ENCODE measurements at regions not wholly inside any gene's neighbourhood (a gene's known extent, or its start where the extent isn't known, plus 50 kb on each side); places are given as distances from the start of the nearest gene placed in this dataset.
A peak's percentile ranks its signal among the peaks of the same experiment; 100 is the strongest.
"Not testable (repeated sequence)": the region's sequence is repeated elsewhere in the genome, so short reads cannot be mapped to it uniquely, and the experiment has no call there.

GRCh38 chr2:91422102-91422501, 2730.6 kb downstream of the RPIA start:
- in situ Hi-C loops (cut with HindIII; ENCODE audit: low sequenced_read_pairs), result not testable (repeated sequence)

GRCh38 chr2:91427148-91427547, 2735.7 kb downstream of the RPIA start:
- DNase-seq (ENCODE audit: low spot score); in situ Hi-C loops (cut with HindIII; ENCODE audit: low sequenced_read_pairs): not testable (repeated sequence)

More at GRCh38 chr2:91422102-91422501, 2730.6 kb downstream of the RPIA start:
- DNase-seq (ENCODE audit: low spot score), result not testable (repeated sequence)

- in situ Hi-C loops (cut with HindIII; ENCODE audit: low sequenced_read_pairs); DNase-seq (ENCODE audit: low spot score): not testable (repeated sequence)
Observed at GRCh38 chr2:91441932-91442245, 2750.4 kb downstream of the RPIA start.

- no peak for DNase-seq (ENCODE audit: low spot score)
- in situ Hi-C loops (cut with HindIII; ENCODE audit: low sequenced_read_pairs), result no loop called here
Observed at GRCh38 chr2:91442246-91442905, 2750.9 kb downstream of the RPIA start.

GRCh38 chr2:91442906-91443729, 2751.6 kb downstream of the RPIA start:
- DNase-seq (ENCODE audit: low spot score); in situ Hi-C loops (cut with HindIII; ENCODE audit: low sequenced_read_pairs): not testable (repeated sequence)

GRCh38 chr2:91443730-91444115, 2752.2 kb downstream of the RPIA start:
- DNase-seq (ENCODE audit: low spot score); in situ Hi-C loops (cut with HindIII; ENCODE audit: low sequenced_read_pairs): not testable (repeated sequence)

- in situ Hi-C loops (cut with HindIII; ENCODE audit: low sequenced_read_pairs), result not testable (repeated sequence)
Observed at GRCh38 chr2:91445705-91446104, 2754.2 kb downstream of the RPIA start.

GRCh38 chr2:91446489-91446888, 2755.0 kb downstream of the RPIA start:
- in situ Hi-C loops (cut with HindIII; ENCODE audit: low sequenced_read_pairs); DNase-seq (ENCODE audit: low spot score): not testable (repeated sequence)

More at GRCh38 chr2:91445705-91446104, 2754.2 kb downstream of the RPIA start:
- DNase-seq (ENCODE audit: low spot score), result not testable (repeated sequence)

- in situ Hi-C loops (cut with HindIII; ENCODE audit: low sequenced_read_pairs), result not testable (repeated sequence)
Observed at GRCh38 chr2:91446915-91447314, 2755.4 kb downstream of the RPIA start.

GRCh38 chr2:91447508-91447907, 2756.0 kb downstream of the RPIA start:
- DNase-seq (ENCODE audit: low spot score); in situ Hi-C loops (cut with HindIII; ENCODE audit: low sequenced_read_pairs): not testable (repeated sequence)

More at GRCh38 chr2:91446915-91447314, 2755.4 kb downstream of the RPIA start:
- not testable (repeated sequence) for DNase-seq (ENCODE audit: low spot score)

GRCh38 chr2:91462292-91462691, 2770.8 kb downstream of the RPIA start:
- in situ Hi-C loops (cut with HindIII; ENCODE audit: low sequenced_read_pairs); DNase-seq (ENCODE audit: low spot score): not testable (repeated sequence)

- DNase-seq (ENCODE audit: low spot score), result not testable (repeated sequence)
Observed at GRCh38 chr2:91463007-91463406, 2771.5 kb downstream of the RPIA start.

GRCh38 chr2:91466780-91467363, 2775.4 kb downstream of the RPIA start:
- DNase-seq (ENCODE audit: low spot score); in situ Hi-C loops (cut with HindIII; ENCODE audit: low sequenced_read_pairs): not testable (repeated sequence)

More at GRCh38 chr2:91463007-91463406, 2771.5 kb downstream of the RPIA start:
- in situ Hi-C loops (cut with HindIII; ENCODE audit: low sequenced_read_pairs), result not testable (repeated sequence)

GRCh38 chr2:91476244-91476935, 2784.9 kb downstream of the RPIA start:
- in situ Hi-C loops (cut with HindIII; ENCODE audit: low sequenced_read_pairs), result not testable (repeated sequence)

GRCh38 chr2:91476936-91477246, 2785.4 kb downstream of the RPIA start:
- in situ Hi-C loops (cut with HindIII; ENCODE audit: low sequenced_read_pairs); DNase-seq (ENCODE audit: low spot score): not testable (repeated sequence)

More at GRCh38 chr2:91476244-91476935, 2784.9 kb downstream of the RPIA start:
- not testable (repeated sequence) for DNase-seq (ENCODE audit: low spot score)

GRCh38 chr2:91477291-91477690, 2785.8 kb downstream of the RPIA start:
- in situ Hi-C loops (cut with HindIII; ENCODE audit: low sequenced_read_pairs), result not testable (repeated sequence)

GRCh38 chr2:91477731-91478672, 2786.5 kb downstream of the RPIA start:
- DNase-seq (ENCODE audit: low spot score), result peak; percentile 2
- in situ Hi-C loops (cut with HindIII; ENCODE audit: low sequenced_read_pairs), result no loop called here

More at GRCh38 chr2:91477291-91477690, 2785.8 kb downstream of the RPIA start:
- not testable (repeated sequence) for DNase-seq (ENCODE audit: low spot score)
